ENCODE measurements at regions not wholly inside any gene's neighbourhood (a gene's known extent, or its start where the extent isn't known, plus 50 kb on each side); places are given as distances from the start of the nearest gene placed in this dataset.
"Not testable (repeated sequence)": the region's sequence is repeated elsewhere in the genome, so short reads cannot be mapped to it uniquely, and the experiment has no call there.

DNA sequence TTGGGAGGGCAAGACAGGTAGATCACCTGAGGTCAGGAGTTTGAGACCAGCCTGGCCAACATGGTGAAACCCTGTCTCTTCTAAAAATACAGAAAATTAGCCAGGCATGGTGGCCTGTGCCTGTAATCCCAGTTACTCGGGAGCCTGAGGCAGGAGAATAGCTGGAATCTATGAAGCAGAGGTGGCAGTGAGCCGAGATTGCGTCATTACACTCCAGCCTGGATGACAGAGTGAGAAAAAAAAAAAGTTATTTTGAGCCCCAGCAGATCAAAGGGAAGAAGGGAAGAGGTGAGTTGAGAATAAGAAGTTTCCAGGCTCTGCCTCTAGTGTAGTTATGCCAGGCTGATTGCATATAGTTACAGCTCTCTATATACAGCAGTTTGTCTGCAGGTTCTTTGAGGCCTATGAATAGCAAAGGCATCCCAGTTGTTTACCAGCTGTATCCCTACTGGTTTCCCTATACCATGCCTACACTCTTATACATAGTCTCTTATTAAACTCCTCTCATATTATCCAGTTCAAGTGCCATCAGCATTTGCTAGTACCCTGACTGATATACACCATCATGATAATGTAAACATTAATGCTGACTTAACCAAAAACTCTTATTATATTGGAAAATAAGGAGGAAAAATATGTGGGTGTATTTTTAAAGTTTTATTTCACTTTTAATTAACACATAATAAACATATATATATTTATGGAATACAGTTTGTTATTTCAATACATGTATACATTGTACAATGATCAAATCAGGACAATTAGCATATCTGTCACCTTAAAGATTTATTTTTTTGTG is 823.6 kb upstream of the ADGRB3 start:
- H3K9ac ChIP-seq (ENCODE audit: low read depth, low read length) = no peak overlapping the region
- TF ChIP-seq EZH2 (IDR thresholded peaks at IDR 0.05; ENCODE audit: borderline replicate concordance, low read depth, low read length, severe bottlenecking) = no peak
- TF ChIP-seq, protein P1, sequence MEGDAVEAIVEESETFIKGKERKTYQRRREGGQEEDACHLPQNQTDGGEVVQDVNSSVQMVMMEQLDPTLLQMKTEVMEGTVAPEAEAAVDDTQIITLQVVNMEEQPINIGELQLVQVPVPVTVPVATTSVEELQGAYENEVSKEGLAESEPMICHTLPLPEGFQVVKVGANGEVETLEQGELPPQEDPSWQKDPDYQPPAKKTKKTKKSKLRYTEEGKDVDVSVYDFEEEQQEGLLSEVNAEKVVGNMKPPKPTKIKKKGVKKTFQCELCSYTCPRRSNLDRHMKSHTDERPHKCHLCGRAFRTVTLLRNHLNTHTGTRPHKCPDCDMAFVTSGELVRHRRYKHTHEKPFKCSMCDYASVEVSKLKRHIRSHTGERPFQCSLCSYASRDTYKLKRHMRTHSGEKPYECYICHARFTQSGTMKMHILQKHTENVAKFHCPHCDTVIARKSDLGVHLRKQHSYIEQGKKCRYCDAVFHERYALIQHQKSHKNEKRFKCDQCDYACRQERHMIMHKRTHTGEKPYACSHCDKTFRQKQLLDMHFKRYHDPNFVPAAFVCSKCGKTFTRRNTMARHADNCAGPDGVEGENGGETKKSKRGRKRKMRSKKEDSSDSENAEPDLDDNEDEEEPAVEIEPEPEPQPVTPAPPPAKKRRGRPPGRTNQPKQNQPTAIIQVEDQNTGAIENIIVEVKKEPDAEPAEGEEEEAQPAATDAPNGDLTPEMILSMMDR (IDR thresholded peaks at IDR 0.05; ENCODE audit: borderline replicate concordance, extremely low read depth, low read length, poor library complexity, severe bottlenecking) = no peak

DNA sequence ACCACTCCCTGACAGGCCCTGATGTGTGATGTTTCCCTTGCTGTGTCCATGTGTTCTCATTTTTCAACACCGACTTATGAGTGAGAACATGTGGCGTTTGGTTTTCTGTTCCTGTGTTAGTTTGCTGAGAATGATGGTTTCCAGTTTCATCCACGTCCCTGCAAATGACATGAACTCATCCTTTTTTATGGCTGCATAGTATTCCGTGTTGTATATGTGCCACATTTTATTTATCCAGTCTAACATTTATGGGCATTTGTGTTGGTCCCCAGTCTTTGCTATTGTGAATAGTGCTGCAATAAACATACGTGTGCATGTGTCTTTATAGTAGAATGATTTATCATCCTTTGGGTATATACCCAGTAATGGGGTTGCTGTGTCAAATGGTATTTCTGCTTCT is 830.3 kb upstream of the ADGRB3 start:
- H3K36me3 ChIP-seq (ENCODE audit: insufficient read depth, low read length); ATAC-seq (ENCODE audit: insufficient read depth, low read depth); H3K4me2 ChIP-seq (ENCODE audit: insufficient read depth, low read length); H3K4me1 ChIP-seq (ENCODE audit: insufficient read depth, low read length); H3K4me3 ChIP-seq (ENCODE audit: low read depth in 1 of 2, low read length in 2 of 2); DNase-seq; H3K79me2 ChIP-seq (ENCODE audit: insufficient read depth, low read length); H2AFZ ChIP-seq (ENCODE audit: low read depth, low read length); H3K9ac ChIP-seq (ENCODE audit: low read depth, low read length); H3K27me3 ChIP-seq (ENCODE audit: insufficient read depth, low read length, poor library complexity); H3K9me3 ChIP-seq (ENCODE audit: insufficient read depth, low read length, severe bottlenecking); H3K27ac ChIP-seq (ENCODE audit: low read length); H4K20me1 ChIP-seq (ENCODE audit: insufficient read depth, low read length): not testable (repeated sequence)

More for the DNA sequence above, 823.6 kb upstream of the ADGRB3 start:
- Histone ChIP-seq H2AFZ (ENCODE audit: low read depth, low read length) (no peak overlapping the region), H3K36me3 (ENCODE audit: insufficient read depth, low read length) (no peaks in the 10 kb centered on the region), H3K4me1 (ENCODE audit: insufficient read depth, low read length) (no peaks in the 10 kb centered on the region), H3K9me3 (ENCODE audit: insufficient read depth, low read length, severe bottlenecking) (peaks cover 13% of the 10 kb centered on the region), H4K20me1 (ENCODE audit: insufficient read depth, low read length) (no peaks in the 10 kb centered on the region), H3K27me3 (ENCODE audit: insufficient read depth, low read length, poor library complexity) (no peaks in the 10 kb centered on the region), H3K79me2 (ENCODE audit: insufficient read depth, low read length) (no peaks in the 10 kb centered on the region), H3K27ac (ENCODE audit: low read length) (no peak overlapping the region), H3K4me3 (ENCODE audit: low read depth in 1 of 2, low read length in 2 of 2) (no peak overlapping the region), H3K4me2 (ENCODE audit: insufficient read depth, low read length) (no peak overlapping the region)
- no peak for DNase-seq
- ATAC-seq (ENCODE audit: insufficient read depth, low read depth) = no peak

DNA sequence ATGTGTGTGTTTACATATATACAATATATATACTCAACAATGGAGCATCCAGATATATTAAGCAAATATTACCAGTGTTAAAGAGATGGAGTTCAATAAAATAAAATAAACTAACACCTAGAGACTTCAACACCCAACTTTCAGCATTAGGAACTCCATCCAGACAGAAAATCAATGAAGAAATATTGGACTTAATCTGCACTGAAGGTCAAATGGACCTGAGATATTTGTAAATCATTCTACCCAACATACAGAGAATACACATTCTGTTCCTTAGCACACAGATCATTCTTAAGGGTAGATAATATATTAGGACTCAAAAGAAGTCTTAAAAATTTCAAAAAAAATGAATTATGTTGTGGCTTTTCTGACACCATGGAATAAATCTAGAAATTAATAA is 832.3 kb upstream of the ADGRB3 start:
- Histone ChIP-seq H3K27ac (ENCODE audit: low read length) (no peak overlapping the region), H3K9me3 (ENCODE audit: insufficient read depth, low read length, severe bottlenecking) (no peaks in the 10 kb centered on the region), H4K20me1 (ENCODE audit: insufficient read depth, low read length) (no peaks in the 10 kb centered on the region), H3K4me1 (ENCODE audit: insufficient read depth, low read length) (no peaks in the 10 kb centered on the region), H3K36me3 (ENCODE audit: insufficient read depth, low read length) (no peaks in the 10 kb centered on the region), H3K79me2 (ENCODE audit: insufficient read depth, low read length) (no peaks in the 10 kb centered on the region), H3K4me2 (ENCODE audit: insufficient read depth, low read length) (no peak overlapping the region), H3K9ac (ENCODE audit: low read depth, low read length) (no peak overlapping the region), H3K4me3 (ENCODE audit: low read depth in 1 of 2, low read length in 2 of 2) (no peak overlapping the region), H2AFZ (ENCODE audit: low read depth, low read length) (no peak overlapping the region), H3K27me3 (ENCODE audit: insufficient read depth, low read length, poor library complexity) (no peaks in the 10 kb centered on the region)
- ATAC-seq (ENCODE audit: insufficient read depth, low read depth) (no peak), DNase-seq (no peak)
- TF ChIP-seq, protein P1 (IDR thresholded peaks at IDR 0.05; ENCODE audit: borderline replicate concordance, extremely low read depth, low read length, poor library complexity, severe bottlenecking) = no peak
- no peak for TF ChIP-seq EZH2 (IDR thresholded peaks at IDR 0.05; ENCODE audit: borderline replicate concordance, low read depth, low read length, severe bottlenecking)

DNA sequence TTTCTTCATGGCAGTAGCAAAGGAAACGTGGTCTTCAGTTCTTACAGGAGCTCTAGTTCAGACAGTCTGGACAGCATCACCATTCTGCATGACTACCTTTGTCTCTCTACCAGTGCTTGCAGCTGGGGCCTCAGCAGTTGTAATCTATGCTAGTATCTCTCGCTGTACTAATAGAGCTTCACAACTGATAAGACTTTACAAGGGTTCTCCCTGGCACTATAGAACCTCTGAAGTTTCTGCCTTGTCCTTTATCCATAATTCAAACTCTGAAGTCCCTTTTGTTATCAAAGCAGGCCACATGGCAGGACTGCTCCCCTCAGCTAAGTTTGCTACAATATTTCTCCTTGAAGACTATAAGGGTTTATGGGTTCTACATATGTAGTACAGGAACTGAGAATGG is 842.1 kb upstream of the ADGRB3 start:
- no peak for TF ChIP-seq EZH2 (IDR thresholded peaks at IDR 0.05; ENCODE audit: borderline replicate concordance, low read depth, low read length, severe bottlenecking)
- TF ChIP-seq, protein P1 (IDR thresholded peaks at IDR 0.05; ENCODE audit: borderline replicate concordance, extremely low read depth, low read length, poor library complexity, severe bottlenecking) = no peak
- H3K9ac ChIP-seq (ENCODE audit: low read depth, low read length) = no peak overlapping the region
- H3K9me3 ChIP-seq (ENCODE audit: insufficient read depth, low read length, severe bottlenecking) = no peaks in the 10 kb centered on the region
- H3K79me2 ChIP-seq (ENCODE audit: insufficient read depth, low read length) = no peaks in the 10 kb centered on the region
- no peaks in the 10 kb centered on the region for H3K4me1 ChIP-seq (ENCODE audit: insufficient read depth, low read length)
- H3K27ac ChIP-seq (ENCODE audit: low read length) = no peak overlapping the region
- no peak overlapping the region for H2AFZ ChIP-seq (ENCODE audit: low read depth, low read length)
- no peak for DNase-seq
- ATAC-seq (ENCODE audit: insufficient read depth, low read depth) = no peak
- H3K27me3 ChIP-seq (ENCODE audit: insufficient read depth, low read length, poor library complexity) = no peaks in the 10 kb centered on the region
- H3K4me3 ChIP-seq (ENCODE audit: low read depth in 1 of 2, low read length in 2 of 2) = no peak overlapping the region
- no peaks in the 10 kb centered on the region for H4K20me1 ChIP-seq (ENCODE audit: insufficient read depth, low read length)
- no peaks in the 10 kb centered on the region for H3K36me3 ChIP-seq (ENCODE audit: insufficient read depth, low read length)
- no peak overlapping the region for H3K4me2 ChIP-seq (ENCODE audit: insufficient read depth, low read length)
